Testis (tissue), 2 donors: ENCODE measurements at regions not wholly inside any gene's neighbourhood (a gene's known extent, or its start where the extent isn't known, plus 50 kb on each side); places are given as distances from the start of the nearest gene placed in this dataset.

ENCODE experiments used
- POLR2A ChIP-seq: fragments of 450-650 bp; IDR thresholded peaks from one replicate; pipeline ENCODE4 v1.6.1; 2017; ENCODE audit warnings: antibody characterized with exemption, mild to moderate bottlenecking, moderate library complexity
- TF ChIP-seq, protein P1 (sequence below), 3 experiments: fragments of 450-650 bp in 2 of 3; fragments of 200-600 bp in 1 of 3; sonication (generic) in 1 of 3; IDR thresholded peaks; one replicate each; pipeline ENCODE4 v1.5.1; 2016 to 2019; ENCODE audit warnings: antibody characterized with exemption in 3 of 3, mild to moderate bottlenecking in 2 of 3, moderate library complexity in 1 of 3

DNA sequence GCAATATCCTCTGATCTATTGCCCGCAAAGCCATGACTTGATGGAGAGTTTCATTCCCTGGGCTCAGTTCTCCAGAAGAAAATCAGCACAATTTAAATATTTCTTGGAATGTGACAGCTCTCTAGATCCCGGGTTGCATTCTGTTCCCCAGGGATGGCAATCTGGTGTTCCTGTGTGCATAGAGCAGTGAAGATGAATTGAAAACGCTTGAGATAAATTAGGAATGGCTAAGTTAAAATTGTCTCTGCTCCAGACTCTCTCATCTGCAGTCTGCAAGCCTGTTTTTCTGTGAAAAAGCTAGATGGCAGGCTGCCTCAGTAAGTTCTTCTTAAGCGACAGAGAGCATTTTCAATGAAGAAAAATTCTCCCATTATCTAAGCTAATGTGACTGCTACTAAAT is 582.5 kb upstream of the MGAT4C start:
- TF ChIP-seq, protein P1, sequence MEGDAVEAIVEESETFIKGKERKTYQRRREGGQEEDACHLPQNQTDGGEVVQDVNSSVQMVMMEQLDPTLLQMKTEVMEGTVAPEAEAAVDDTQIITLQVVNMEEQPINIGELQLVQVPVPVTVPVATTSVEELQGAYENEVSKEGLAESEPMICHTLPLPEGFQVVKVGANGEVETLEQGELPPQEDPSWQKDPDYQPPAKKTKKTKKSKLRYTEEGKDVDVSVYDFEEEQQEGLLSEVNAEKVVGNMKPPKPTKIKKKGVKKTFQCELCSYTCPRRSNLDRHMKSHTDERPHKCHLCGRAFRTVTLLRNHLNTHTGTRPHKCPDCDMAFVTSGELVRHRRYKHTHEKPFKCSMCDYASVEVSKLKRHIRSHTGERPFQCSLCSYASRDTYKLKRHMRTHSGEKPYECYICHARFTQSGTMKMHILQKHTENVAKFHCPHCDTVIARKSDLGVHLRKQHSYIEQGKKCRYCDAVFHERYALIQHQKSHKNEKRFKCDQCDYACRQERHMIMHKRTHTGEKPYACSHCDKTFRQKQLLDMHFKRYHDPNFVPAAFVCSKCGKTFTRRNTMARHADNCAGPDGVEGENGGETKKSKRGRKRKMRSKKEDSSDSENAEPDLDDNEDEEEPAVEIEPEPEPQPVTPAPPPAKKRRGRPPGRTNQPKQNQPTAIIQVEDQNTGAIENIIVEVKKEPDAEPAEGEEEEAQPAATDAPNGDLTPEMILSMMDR (IDR thresholded peaks at IDR 0.05) = no peak
- TF ChIP-seq POLR2A = no peak
